ENCODE measurements at regions not wholly inside any gene's neighbourhood (a gene's known extent, or its start where the extent isn't known, plus 50 kb on each side); places are given as distances from the start of the nearest gene placed in this dataset.
"Not testable (repeated sequence)": the region's sequence is repeated elsewhere in the genome, so short reads cannot be mapped to it uniquely, and the experiment has no call there.

- no peak for DNase-seq
Measured at GRCh38 chr12:59131462-59131861, 211.2 kb upstream of the LRIG3 start.

- DNase-seq: no peak
Measured at GRCh38 chr12:59122784-59123183, 202.5 kb upstream of the LRIG3 start.

GRCh38 chr12:59121451-59121850 is 201.1 kb upstream of the LRIG3 start:
- DNase-seq: no peak

- DNase-seq: no peak
Measured at GRCh38 chr12:59119676-59120075, 199.4 kb upstream of the LRIG3 start.

- DNase-seq: no peak
Measured at GRCh38 chr12:59118356-59118755, 198.1 kb upstream of the LRIG3 start.

- no peak for DNase-seq
Measured at GRCh38 chr12:59115995-59116394, 195.7 kb upstream of the LRIG3 start.

GRCh38 chr12:59115526-59115925 is 195.2 kb upstream of the LRIG3 start:
- DNase-seq: no peak

GRCh38 chr12:59113831-59114615 is 193.7 kb upstream of the LRIG3 start:
- peak; percentile 54 for DNase-seq

- DNase-seq: no peak
Measured at GRCh38 chr12:59111851-59112250, 191.5 kb upstream of the LRIG3 start.

- DNase-seq: not testable (repeated sequence)
Measured at GRCh38 chr12:59108516-59108915, 188.2 kb upstream of the LRIG3 start.

- DNase-seq: no peak
Measured at GRCh38 chr12:59100585-59100984, 180.3 kb upstream of the LRIG3 start.

GRCh38 chr12:59097876-59098275 is 177.6 kb upstream of the LRIG3 start:
- no peak for DNase-seq

- DNase-seq: no peak
Measured at GRCh38 chr12:59096246-59096645, 175.9 kb upstream of the LRIG3 start.

GRCh38 chr12:59093073-59093772 is 172.9 kb upstream of the LRIG3 start:
- no peak for DNase-seq

- DNase-seq: no peak
Measured at GRCh38 chr12:59088673-59089072, 168.4 kb upstream of the LRIG3 start.

GRCh38 chr12:59087691-59088090 is 167.4 kb upstream of the LRIG3 start:
- DNase-seq: no peak

- no peak for DNase-seq
Measured at GRCh38 chr12:59087077-59087673, 166.9 kb upstream of the LRIG3 start.

GRCh38 chr12:59086126-59086525 is 165.8 kb upstream of the LRIG3 start:
- DNase-seq: peak; percentile 79

GRCh38 chr12:59085690-59086089 is 165.4 kb upstream of the LRIG3 start:
- no peak for DNase-seq

- DNase-seq: no peak
Measured at GRCh38 chr12:59084511-59085375, 164.4 kb upstream of the LRIG3 start.

- DNase-seq: no peak
Measured at GRCh38 chr12:59082952-59083351, 162.6 kb upstream of the LRIG3 start.

GRCh38 chr12:59080101-59080500 is 159.8 kb upstream of the LRIG3 start:
- DNase-seq: no peak

- no peak for DNase-seq
Measured at GRCh38 chr12:59079472-59079871, 159.2 kb upstream of the LRIG3 start.
